ENCODE measurements at regions not wholly inside any gene's neighbourhood (a gene's known extent, or its start where the extent isn't known, plus 50 kb on each side); places are given as distances from the start of the nearest gene placed in this dataset.

GRCh38 chr3:135728007-135728721 lies 237.4 kb upstream of the PPP2R3A start:
- Histone ChIP-seq H3K4me2 (ENCODE audit: low read depth, low read length, poor library complexity, severe bottlenecking) (no peak overlapping the region), H3K4me1 (ENCODE audit: insufficient read depth, low read length, poor library complexity, severe bottlenecking) (no peaks in the 10 kb centered on the region), H3F3A (ENCODE audit: low read depth) (no peaks in the 10 kb centered on the region), H4K20me1 (ENCODE audit: insufficient read depth, low read length, poor library complexity, severe bottlenecking) (no peaks in the 10 kb centered on the region), H3K27me3 (ENCODE audit: insufficient read depth, low read length, poor library complexity, severe bottlenecking) (no peaks in the 10 kb centered on the region), H3K9ac (ENCODE audit: low read depth, low read length, poor library complexity, severe bottlenecking) (no peak overlapping the region), H3K9me3 (ENCODE audit: insufficient read depth, low read depth, low read length) (peaks cover 3% of the 10 kb centered on the region; the same call in 1 of the 2 replicates), H2AFZ (ENCODE audit: low read length) (no peak overlapping the region), H3K79me2 (ENCODE audit: insufficient read depth, low read length) (no peaks in the 10 kb centered on the region), H3K4me3 (ENCODE audit: low read length, poor library complexity, severe bottlenecking) (no peak overlapping the region), H3K36me3 (ENCODE audit: insufficient read depth, low read length) (no peaks in the 10 kb centered on the region), H3K9me2 (replicated peaks; ENCODE audit: low read depth, low read length) (no peaks in the 10 kb centered on the region)
- no peak for TF ChIP-seq EZH2phosphoT487 (IDR thresholded peaks at IDR 0.05; ENCODE audit: borderline replicate concordance)
- TF ChIP-seq, protein P1, sequence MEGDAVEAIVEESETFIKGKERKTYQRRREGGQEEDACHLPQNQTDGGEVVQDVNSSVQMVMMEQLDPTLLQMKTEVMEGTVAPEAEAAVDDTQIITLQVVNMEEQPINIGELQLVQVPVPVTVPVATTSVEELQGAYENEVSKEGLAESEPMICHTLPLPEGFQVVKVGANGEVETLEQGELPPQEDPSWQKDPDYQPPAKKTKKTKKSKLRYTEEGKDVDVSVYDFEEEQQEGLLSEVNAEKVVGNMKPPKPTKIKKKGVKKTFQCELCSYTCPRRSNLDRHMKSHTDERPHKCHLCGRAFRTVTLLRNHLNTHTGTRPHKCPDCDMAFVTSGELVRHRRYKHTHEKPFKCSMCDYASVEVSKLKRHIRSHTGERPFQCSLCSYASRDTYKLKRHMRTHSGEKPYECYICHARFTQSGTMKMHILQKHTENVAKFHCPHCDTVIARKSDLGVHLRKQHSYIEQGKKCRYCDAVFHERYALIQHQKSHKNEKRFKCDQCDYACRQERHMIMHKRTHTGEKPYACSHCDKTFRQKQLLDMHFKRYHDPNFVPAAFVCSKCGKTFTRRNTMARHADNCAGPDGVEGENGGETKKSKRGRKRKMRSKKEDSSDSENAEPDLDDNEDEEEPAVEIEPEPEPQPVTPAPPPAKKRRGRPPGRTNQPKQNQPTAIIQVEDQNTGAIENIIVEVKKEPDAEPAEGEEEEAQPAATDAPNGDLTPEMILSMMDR (conservative IDR thresholded peaks at IDR 0.05; ENCODE audit: low read length): no peak

DNA sequence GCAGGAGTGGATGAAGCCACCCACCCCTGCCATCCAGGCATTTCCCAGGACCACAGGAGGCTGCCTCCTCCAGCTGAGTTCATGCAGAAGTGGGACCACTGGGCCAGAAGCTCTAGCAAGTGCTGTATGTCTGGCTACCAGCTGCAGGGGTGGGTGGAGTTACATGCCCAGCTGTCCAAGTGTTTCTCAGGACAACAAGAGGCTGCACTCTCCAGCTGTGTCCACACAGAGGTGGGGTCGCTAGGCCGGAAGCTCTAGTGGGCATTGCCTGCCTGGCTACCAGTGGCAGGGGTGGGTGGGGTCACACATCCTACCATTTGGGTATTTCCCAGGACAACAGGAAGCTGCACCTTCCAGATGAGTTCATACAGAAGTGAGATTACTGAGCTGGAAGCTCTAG lies 234.0 kb upstream of the PPP2R3A start:
- Histone ChIP-seq H4K20me1 (ENCODE audit: insufficient read depth, low read length, poor library complexity, severe bottlenecking) (no peaks in the 10 kb centered on the region), H2AFZ (ENCODE audit: low read length) (no peak overlapping the region), H3F3A (ENCODE audit: low read depth) (no peaks in the 10 kb centered on the region), H3K4me1 (ENCODE audit: insufficient read depth, low read length, poor library complexity, severe bottlenecking) (no peaks in the 10 kb centered on the region), H3K4me2 (ENCODE audit: low read depth, low read length, poor library complexity, severe bottlenecking) (no peak overlapping the region), H3K36me3 (ENCODE audit: insufficient read depth, low read length) (no peaks in the 10 kb centered on the region), H3K4me3 (ENCODE audit: low read length, poor library complexity, severe bottlenecking) (no peak overlapping the region), H3K9me2 (replicated peaks; ENCODE audit: low read depth, low read length) (no peaks in the 10 kb centered on the region), H3K9ac (ENCODE audit: low read depth, low read length, poor library complexity, severe bottlenecking) (no peak overlapping the region), H3K9me3 (ENCODE audit: insufficient read depth, low read depth, low read length) (no peaks in the 10 kb centered on the region; the same call in 1 of the 2 replicates), H3K79me2 (ENCODE audit: insufficient read depth, low read length) (no peaks in the 10 kb centered on the region), H3K27me3 (ENCODE audit: insufficient read depth, low read length, poor library complexity, severe bottlenecking) (no peaks in the 10 kb centered on the region)
- TF ChIP-seq, protein P1 (conservative IDR thresholded peaks at IDR 0.05; ENCODE audit: low read length): no peak
- no peak for TF ChIP-seq EZH2phosphoT487 (IDR thresholded peaks at IDR 0.05; ENCODE audit: borderline replicate concordance)

- H3K27me3 ChIP-seq (ENCODE audit: insufficient read depth, low read length, poor library complexity, severe bottlenecking): no peaks in the 10 kb centered on the region
- H3K4me2 ChIP-seq (ENCODE audit: low read depth, low read length, poor library complexity, severe bottlenecking): no peak overlapping the region
Measured at GRCh38 chr3:135736740-135737139, 228.8 kb upstream of the PPP2R3A start.

More at GRCh38 chr3:135736740-135737139, 228.8 kb upstream of the PPP2R3A start:
- no peaks in the 10 kb centered on the region for H3F3A ChIP-seq (ENCODE audit: low read depth)
- TF ChIP-seq, protein P1 (conservative IDR thresholded peaks at IDR 0.05; ENCODE audit: low read length): peak; percentile 68
- no peak for TF ChIP-seq EZH2phosphoT487 (IDR thresholded peaks at IDR 0.05; ENCODE audit: borderline replicate concordance)
- H3K79me2 ChIP-seq (ENCODE audit: insufficient read depth, low read length): no peaks in the 10 kb centered on the region
- no peaks in the 10 kb centered on the region for H3K4me1 ChIP-seq (ENCODE audit: insufficient read depth, low read length, poor library complexity, severe bottlenecking)
- no peaks in the 10 kb centered on the region for H3K9me2 ChIP-seq (replicated peaks; ENCODE audit: low read depth, low read length)
- no peaks in the 10 kb centered on the region; the same call in 1 of the 2 replicates for H3K9me3 ChIP-seq (ENCODE audit: insufficient read depth, low read depth, low read length)
- H3K36me3 ChIP-seq (ENCODE audit: insufficient read depth, low read length): no peaks in the 10 kb centered on the region
- no peak overlapping the region for H3K9ac ChIP-seq (ENCODE audit: low read depth, low read length, poor library complexity, severe bottlenecking)
- no peak overlapping the region for H3K4me3 ChIP-seq (ENCODE audit: low read length, poor library complexity, severe bottlenecking)
- no peak overlapping the region for H2AFZ ChIP-seq (ENCODE audit: low read length)
- no peaks in the 10 kb centered on the region for H4K20me1 ChIP-seq (ENCODE audit: insufficient read depth, low read length, poor library complexity, severe bottlenecking)

Data from Loucy (cell line).